A673 (cell line): ENCODE measurements at regions not wholly inside any gene's neighbourhood (a gene's known extent, or its start where the extent isn't known, plus 50 kb on each side); places are given as distances from the start of the nearest gene placed in this dataset.
"Not testable (repeated sequence)": the region's sequence is repeated elsewhere in the genome, so short reads cannot be mapped to it uniquely, and the experiment has no call there.

Experiments used
- BruUV-seq: library from RNA; stranded (reverse); fragments of 400-500 nt; replicated peaks from 2 replicates; lab custom pipeline; 2021; lab: Mats Ljungman, UMichigan
- CTCF ChIA-PET: fragments of 300-600 bp; sonication (Branson Sonifier 250); formaldehyde crosslinking; loops from one replicate; lab custom pipeline; 2022; ENCODE audit warnings: antibody characterized with exemption; lab: Charles Lee
- POLR2A ChIA-PET: fragments of 300-600 bp; sonication (Branson Sonifier 250); formaldehyde crosslinking; loops from one replicate; lab custom pipeline; 2022; ENCODE audit warnings: antibody characterized with exemption; ENCODE audit not compliant: low non-redundant PET; lab: Charles Lee
- DNase-seq: peaks from one replicate; pipeline ENCODE4 v3.0.0-alpha.2; 2015; ENCODE audit warnings: low spot score
- H3K27ac ChIP-seq: fragments of 200-600 bp; sonication (generic); 2 replicates; pipeline ENCODE4 v1.5.1; 2016; ENCODE audit warnings: mixed run types, low read depth, mild to moderate bottlenecking, mixed read lengths, antibody characterized with exemption, low read length; ENCODE audit not compliant: poor library complexity, severe bottlenecking
- H3K27me3 ChIP-seq: fragments of 200-600 bp; sonication (generic); replicated peaks from 2 replicates; pipeline ENCODE4 v1.6.1; 2017; ENCODE audit warnings: mixed run types, low read depth, mild to moderate bottlenecking, mixed read lengths, antibody characterized with exemption, low read length; ENCODE audit not compliant: insufficient read depth, poor library complexity
- H3K36me3 ChIP-seq: fragments of 200-600 bp; sonication (generic); 2 replicates; pipeline ENCODE4 v1.6.1; 2016; ENCODE audit warnings: mixed run types, mild to moderate bottlenecking, mixed read lengths, antibody characterized with exemption, low read length; ENCODE audit not compliant: insufficient read depth, poor library complexity, severe bottlenecking
- H3K4me1 ChIP-seq: fragments of 200-600 bp; sonication (generic); 2 replicates; pipeline ENCODE4 v1.6.1; 2017; ENCODE audit warnings: mixed run types, mild to moderate bottlenecking, mixed read lengths, antibody characterized with exemption, low read length; ENCODE audit not compliant: insufficient read depth, poor library complexity, severe bottlenecking
- H3K4me3 ChIP-seq: fragments of 200-600 bp; sonication (generic); 2 replicates; pipeline ENCODE4 v1.5.1; 2016; ENCODE audit warnings: low read depth, mixed run types, mild to moderate bottlenecking, mixed read lengths, low read length; ENCODE audit not compliant: poor library complexity, severe bottlenecking
- H3K9me3 ChIP-seq: fragments of 200-600 bp; sonication (generic); 2 replicates; pipeline ENCODE4 v1.6.1; 2016; ENCODE audit warnings: mixed run types, low read depth, mild to moderate bottlenecking, mixed read lengths, antibody characterized with exemption, low read length; ENCODE audit not compliant: poor library complexity, severe bottlenecking
- CTCF ChIP-seq: fragments of 300-800, 200-600 bp; sonication (generic); conservative IDR thresholded peaks from 2 replicates; pipeline ENCODE4 v1.5.1; 2017; ENCODE audit warnings: low read depth, mild to moderate bottlenecking, antibody characterized with exemption, low read length, moderate library complexity, mixed read lengths
- EZH2 ChIP-seq: fragments of 200-600 bp; sonication (generic); IDR thresholded peaks from 2 replicates; pipeline ENCODE4 v1.6.1; 2017; ENCODE audit warnings: borderline replicate concordance, low read depth, mild to moderate bottlenecking, mixed read lengths, antibody characterized with exemption, low read length; ENCODE audit not compliant: poor library complexity, severe bottlenecking
- intact Hi-C: fragments of 100-400 bp; cut with micrococcal nuclease; formaldehyde crosslinking; loops from one replicate; pipeline ENCODE4 v1.10.0; 2022; ENCODE audit not compliant: unreplicated experiment

- no peaks in the 10 kb centered on the region for H3K4me1 ChIP-seq
- H3K36me3 ChIP-seq = no peaks in the 10 kb centered on the region
- TF ChIP-seq EZH2 (no peak), CTCF (no peak)
- H3K27ac ChIP-seq = no peak overlapping the region
- no peak overlapping the region for H3K4me3 ChIP-seq
- POLR2A ChIA-PET = no interaction called here
- BruUV-seq = no TSS peak
- H3K27me3 ChIP-seq = no peaks in the 10 kb centered on the region
- H3K9me3 ChIP-seq = no peaks in the 10 kb centered on the region
- CTCF ChIA-PET = no interaction called here
- intact Hi-C loops = no loop called here
- no peak for DNase-seq
Measured at GRCh38 chr4:171478181-171478580, 335.0 kb upstream of the GALNTL6 start.

- intact Hi-C loops, H3K4me3 ChIP-seq, H3K27ac ChIP-seq, H3K9me3 ChIP-seq, H3K27me3 ChIP-seq, H3K36me3 ChIP-seq, BruUV-seq, POLR2A ChIA-PET, H3K4me1 ChIP-seq, DNase-seq, CTCF ChIA-PET: not testable (repeated sequence)
Measured at GRCh38 chr4:171475111-171475510, 338.1 kb upstream of the GALNTL6 start.

GRCh38 chr4:171473155-171473554 lies 340.0 kb upstream of the GALNTL6 start:
- H3K4me1 ChIP-seq = no peaks in the 10 kb centered on the region
- ChIA-PET CTCF (no interaction called here), POLR2A (no interaction called here)
- no peaks in the 10 kb centered on the region for H3K36me3 ChIP-seq
- intact Hi-C loops = no loop called here
- no peak overlapping the region for H3K27ac ChIP-seq
- H3K9me3 ChIP-seq = no peaks in the 10 kb centered on the region
- DNase-seq = no peak
- TF ChIP-seq EZH2 (no peak), CTCF (no peak)
- H3K4me3 ChIP-seq = no peak overlapping the region
- BruUV-seq = no TSS peak
- no peaks in the 10 kb centered on the region for H3K27me3 ChIP-seq

GRCh38 chr4:171472230-171472629 lies 341.0 kb upstream of the GALNTL6 start:
- H3K9me3 ChIP-seq = no peaks in the 10 kb centered on the region
- CTCF ChIA-PET = no interaction called here
- no peak overlapping the region for H3K27ac ChIP-seq
- TF ChIP-seq CTCF (no peak), EZH2 (no peak)
- no TSS peak for BruUV-seq
- DNase-seq = no peak
- no peaks in the 10 kb centered on the region for H3K4me1 ChIP-seq
- intact Hi-C loops = no loop called here
- no peaks in the 10 kb centered on the region for H3K27me3 ChIP-seq
- no peaks in the 10 kb centered on the region for H3K36me3 ChIP-seq
- no peak overlapping the region for H3K4me3 ChIP-seq
- POLR2A ChIA-PET = no interaction called here
